Activated effector memory CD4-positive, alpha-beta T cell treated with Interleukin-2 at 50 U/mL for 16 hours (primary cell): ENCODE measurements at regions not wholly inside any gene's neighbourhood (a gene's known extent, or its start where the extent isn't known, plus 50 kb on each side); places are given as distances from the start of the nearest gene placed in this dataset.

ENCODE experiments used
- DNase-seq: peaks from one replicate; pipeline ENCODE4 v3.0.0-alpha.2; 2020

- no peak for DNase-seq
Observed at GRCh38 chr14:104373855-104374717, 205.5 kb upstream of the C14orf180 start.

- DNase-seq: no peak
Observed at GRCh38 chr14:104374718-104375080, 204.9 kb upstream of the C14orf180 start.

GRCh38 chr14:104375551-104376201 is 203.9 kb upstream of the C14orf180 start:
- no peak for DNase-seq

- no peak for DNase-seq
Observed at GRCh38 chr14:104376202-104377140, 203.1 kb upstream of the C14orf180 start.

GRCh38 chr14:104377256-104377655 is 202.3 kb upstream of the C14orf180 start:
- no peak for DNase-seq

- no peak for DNase-seq
Observed at GRCh38 chr14:104378698-104379113, 200.9 kb upstream of the C14orf180 start.

GRCh38 chr14:104382361-104383087 is 197.0 kb upstream of the C14orf180 start:
- DNase-seq: no peak

- no peak for DNase-seq
Observed at GRCh38 chr14:104383088-104383995, 196.2 kb upstream of the C14orf180 start.

- DNase-seq: no peak
Observed at GRCh38 chr14:104383996-104384775, 195.4 kb upstream of the C14orf180 start.

- DNase-seq: no peak
Observed at GRCh38 chr14:104384776-104385071, 194.8 kb upstream of the C14orf180 start.

GRCh38 chr14:104385111-104385510 is 194.5 kb upstream of the C14orf180 start:
- DNase-seq: no peak

- no peak for DNase-seq
Observed at GRCh38 chr14:104385531-104386101, 193.9 kb upstream of the C14orf180 start.

- DNase-seq: no peak
Observed at GRCh38 chr14:104386151-104386841, 193.3 kb upstream of the C14orf180 start.

- no peak for DNase-seq
Observed at GRCh38 chr14:104387022-104388010, 192.2 kb upstream of the C14orf180 start.

GRCh38 chr14:104388011-104388521 is 191.5 kb upstream of the C14orf180 start:
- no peak for DNase-seq

- no peak for DNase-seq
Observed at GRCh38 chr14:104388541-104389325, 190.8 kb upstream of the C14orf180 start.
